WTC11 (cell line): ENCODE measurements at regions not wholly inside any gene's neighbourhood (a gene's known extent, or its start where the extent isn't known, plus 50 kb on each side); places are given as distances from the start of the nearest gene placed in this dataset.
"Not testable (repeated sequence)": the region's sequence is repeated elsewhere in the genome, so short reads cannot be mapped to it uniquely, and the experiment has no call there.

Source experiments
- SP1 ChIP-seq: sonication (generic); formaldehyde crosslinking; conservative IDR thresholded peaks from 2 replicates; pipeline ENCODE4 v1.8.1; 2022; ENCODE audit warnings: missing genetic modification reagents
- TF ChIP-seq, protein P1 (sequence below): sonication (generic); formaldehyde crosslinking; IDR thresholded peaks from 2 replicates; pipeline ENCODE4 v1.8.1; 2022; ENCODE audit warnings: mild to moderate bottlenecking, moderate library complexity, missing genetic modification reagents
- TF ChIP-seq, protein P2 (sequence below): fragments of 200-600 bp; IDR thresholded peaks from 2 replicates; pipeline ENCODE4 v1.8.0; 2022; ENCODE audit warnings: antibody characterized with exemption

DNA sequence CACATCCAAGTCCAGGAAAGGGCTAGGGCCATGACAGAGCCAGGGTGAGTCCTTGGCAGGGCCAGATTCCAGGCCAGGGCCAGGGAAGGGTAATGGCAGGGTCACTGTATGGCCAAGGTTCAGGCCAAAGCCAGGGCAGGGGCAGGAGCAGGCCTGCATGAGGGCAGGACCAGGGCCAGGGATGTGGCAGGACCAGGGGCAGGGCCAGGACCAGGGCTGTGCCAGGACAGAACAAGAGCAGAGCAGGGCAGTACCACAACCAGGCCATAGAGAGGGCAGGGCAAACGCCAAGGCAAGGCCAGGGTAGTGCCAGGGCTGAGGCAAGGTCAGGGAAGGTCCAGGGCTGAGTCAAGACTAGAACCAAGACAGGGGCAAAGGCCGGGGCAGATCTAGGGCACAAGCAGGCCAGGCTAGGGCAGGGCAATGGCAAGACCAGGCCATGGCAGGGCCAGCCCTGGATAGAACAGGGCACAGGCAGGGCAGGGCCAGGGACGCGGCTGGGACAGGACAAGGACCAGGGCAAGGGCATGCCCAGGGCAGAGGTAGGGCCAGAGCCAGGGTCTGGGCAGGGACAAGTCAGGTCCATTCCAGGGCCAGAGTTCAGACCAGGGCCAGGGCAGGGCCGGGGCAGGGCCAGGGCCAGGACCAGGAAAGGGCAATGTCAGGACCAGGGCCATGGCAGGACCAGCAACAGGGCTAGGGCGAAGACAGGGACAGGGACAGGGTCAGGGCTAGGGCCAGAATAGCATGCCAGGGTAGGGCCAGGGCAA, 154.8 kb downstream of the LIPI start:
- TF ChIP-seq, protein P1, sequence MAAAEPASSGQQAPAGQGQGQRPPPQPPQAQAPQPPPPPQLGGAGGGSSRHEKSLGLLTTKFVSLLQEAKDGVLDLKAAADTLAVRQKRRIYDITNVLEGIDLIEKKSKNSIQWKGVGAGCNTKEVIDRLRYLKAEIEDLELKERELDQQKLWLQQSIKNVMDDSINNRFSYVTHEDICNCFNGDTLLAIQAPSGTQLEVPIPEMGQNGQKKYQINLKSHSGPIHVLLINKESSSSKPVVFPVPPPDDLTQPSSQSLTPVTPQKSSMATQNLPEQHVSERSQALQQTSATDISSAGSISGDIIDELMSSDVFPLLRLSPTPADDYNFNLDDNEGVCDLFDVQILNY (CRISPR knock-in tag), result not testable (repeated sequence)
- not testable (repeated sequence) for TF ChIP-seq SP1 (CRISPR knock-in tag)
- TF ChIP-seq, protein P2, sequence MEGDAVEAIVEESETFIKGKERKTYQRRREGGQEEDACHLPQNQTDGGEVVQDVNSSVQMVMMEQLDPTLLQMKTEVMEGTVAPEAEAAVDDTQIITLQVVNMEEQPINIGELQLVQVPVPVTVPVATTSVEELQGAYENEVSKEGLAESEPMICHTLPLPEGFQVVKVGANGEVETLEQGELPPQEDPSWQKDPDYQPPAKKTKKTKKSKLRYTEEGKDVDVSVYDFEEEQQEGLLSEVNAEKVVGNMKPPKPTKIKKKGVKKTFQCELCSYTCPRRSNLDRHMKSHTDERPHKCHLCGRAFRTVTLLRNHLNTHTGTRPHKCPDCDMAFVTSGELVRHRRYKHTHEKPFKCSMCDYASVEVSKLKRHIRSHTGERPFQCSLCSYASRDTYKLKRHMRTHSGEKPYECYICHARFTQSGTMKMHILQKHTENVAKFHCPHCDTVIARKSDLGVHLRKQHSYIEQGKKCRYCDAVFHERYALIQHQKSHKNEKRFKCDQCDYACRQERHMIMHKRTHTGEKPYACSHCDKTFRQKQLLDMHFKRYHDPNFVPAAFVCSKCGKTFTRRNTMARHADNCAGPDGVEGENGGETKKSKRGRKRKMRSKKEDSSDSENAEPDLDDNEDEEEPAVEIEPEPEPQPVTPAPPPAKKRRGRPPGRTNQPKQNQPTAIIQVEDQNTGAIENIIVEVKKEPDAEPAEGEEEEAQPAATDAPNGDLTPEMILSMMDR, result not testable (repeated sequence)
